ENCODE measurements at regions not wholly inside any gene's neighbourhood (a gene's known extent, or its start where the extent isn't known, plus 50 kb on each side); places are given as distances from the start of the nearest gene placed in this dataset.

DNA sequence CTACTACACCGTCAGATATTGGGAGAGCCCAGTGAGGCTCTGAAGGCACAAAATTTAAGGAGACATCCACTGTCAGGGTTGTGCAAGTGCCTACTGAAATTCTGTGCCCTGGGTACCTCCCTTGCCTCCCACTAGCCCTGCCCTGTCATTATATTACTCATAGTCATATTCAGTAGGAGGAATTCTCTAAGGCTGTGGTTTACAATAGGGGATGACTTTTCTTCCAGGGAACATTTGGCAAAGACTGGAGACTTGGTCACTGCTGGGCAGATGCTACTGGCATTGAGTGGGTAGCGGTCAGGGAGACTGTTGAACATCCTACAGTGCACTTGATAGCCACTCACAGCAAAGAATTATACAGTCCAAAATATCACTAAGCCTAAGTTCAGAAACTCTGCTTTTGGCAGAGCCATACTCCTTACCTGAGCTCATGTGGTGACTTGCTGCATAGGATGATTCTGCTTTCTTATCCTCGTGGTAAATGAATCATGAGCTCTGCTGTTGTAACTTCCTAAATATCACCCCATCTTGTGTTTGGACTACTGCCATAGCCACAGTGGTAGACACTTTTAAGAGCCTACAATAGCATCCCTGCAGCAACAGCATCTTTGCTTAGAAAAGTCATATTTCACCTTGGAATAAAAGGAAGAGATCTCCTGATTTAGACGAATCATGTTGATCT, 563.4 kb upstream of the PLXNA2 start:
- no peak for DNase-seq

GRCh38 chr1:208808301-208808700, 564.1 kb upstream of the PLXNA2 start:
- DNase-seq: no peak

DNA sequence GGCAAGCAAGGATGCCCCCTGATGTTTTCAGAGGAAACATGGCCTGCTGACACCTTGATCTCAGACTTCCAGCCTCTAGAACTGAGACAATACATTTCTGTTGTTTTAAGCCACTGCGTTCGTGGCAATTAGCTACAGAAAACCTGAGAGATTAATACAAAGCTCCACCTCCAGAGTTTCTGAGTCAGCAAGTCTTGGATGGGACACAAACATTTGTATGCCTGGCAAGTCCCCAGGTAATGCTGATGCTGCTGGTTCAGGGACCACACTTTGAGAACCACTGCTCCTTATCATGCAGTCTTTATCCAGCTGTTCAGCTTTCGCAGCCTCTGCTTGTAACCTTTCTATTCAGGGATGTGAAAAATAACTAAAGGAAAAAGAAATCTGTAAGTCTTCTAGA, 565.7 kb upstream of the PLXNA2 start:
- no peak for DNase-seq

GRCh38 chr1:208818770-208819445, 574.7 kb upstream of the PLXNA2 start:
- no peak for DNase-seq

- DNase-seq: peak; percentile 15
Observed at GRCh38 chr1:208820580-208821212, 576.5 kb upstream of the PLXNA2 start.

- no peak for DNase-seq
Observed at GRCh38 chr1:208821939-208822338, 577.8 kb upstream of the PLXNA2 start.

DNA sequence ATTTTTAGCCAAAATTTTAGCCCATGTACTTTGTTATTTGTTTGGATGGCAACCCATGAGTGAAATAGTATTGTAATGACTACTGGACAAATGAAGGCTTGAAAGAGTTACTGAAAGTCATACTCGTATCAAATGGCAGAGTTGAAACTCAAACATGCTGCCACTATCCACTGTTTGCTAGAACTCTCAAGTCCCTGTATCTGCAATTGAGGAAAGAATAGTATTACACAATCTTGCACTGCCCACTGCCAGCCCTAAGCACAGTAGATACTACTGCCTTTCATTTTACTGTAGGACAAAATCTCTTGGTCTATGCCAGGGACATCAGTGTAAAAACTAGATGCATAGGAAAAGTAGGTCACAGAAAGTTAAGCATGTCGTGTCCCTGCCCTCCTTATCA, 581.1 kb upstream of the PLXNA2 start:
- no peak for DNase-seq

- no peak for DNase-seq
Observed at GRCh38 chr1:208829595-208829994, 585.4 kb upstream of the PLXNA2 start.

GRCh38 chr1:208834381-208835096, 590.4 kb upstream of the PLXNA2 start:
- peak; percentile 99 for DNase-seq

DNA sequence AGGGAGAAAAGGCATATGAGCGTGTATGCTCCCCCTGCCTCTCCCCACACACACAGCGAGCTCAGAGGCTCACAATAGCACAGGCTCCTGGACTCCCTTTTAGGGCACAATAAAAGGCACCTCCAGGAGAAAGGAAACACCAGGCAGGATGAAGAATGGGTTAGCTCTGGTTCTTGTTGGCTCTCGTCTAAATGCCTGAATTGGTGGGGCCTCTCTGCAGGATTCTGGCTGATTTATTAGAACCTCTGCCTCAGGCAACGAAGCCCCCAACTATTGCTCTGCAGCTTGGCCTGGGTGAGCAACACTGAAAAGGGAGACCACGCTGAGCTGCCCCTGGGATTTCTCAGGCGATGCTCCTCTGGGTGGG, 590.9 kb upstream of the PLXNA2 start:
- peak; percentile 99 for DNase-seq

GRCh38 chr1:208835781-208836180, 591.6 kb upstream of the PLXNA2 start:
- DNase-seq: peak; percentile 52

DNA sequence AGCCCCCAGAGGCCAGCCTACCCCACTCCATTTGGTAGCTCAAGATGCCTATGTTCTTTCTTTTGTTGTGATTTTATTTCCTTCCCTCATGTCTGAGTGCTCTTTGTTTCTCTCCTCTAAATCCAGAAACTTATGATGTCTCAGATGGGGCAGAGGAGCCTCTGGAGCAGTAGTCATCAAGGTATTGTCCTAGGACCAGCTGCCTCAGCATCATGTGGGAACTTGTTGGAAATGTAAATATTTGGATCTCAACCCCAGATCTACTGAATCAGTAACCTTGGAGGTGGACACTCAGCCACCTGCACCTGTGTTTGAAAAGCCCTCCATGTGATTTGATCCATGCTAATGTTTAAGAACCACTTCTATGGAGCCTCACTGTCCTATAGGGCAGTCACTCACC, 593.1 kb upstream of the PLXNA2 start:
- peak; percentile 90 for DNase-seq

DNA sequence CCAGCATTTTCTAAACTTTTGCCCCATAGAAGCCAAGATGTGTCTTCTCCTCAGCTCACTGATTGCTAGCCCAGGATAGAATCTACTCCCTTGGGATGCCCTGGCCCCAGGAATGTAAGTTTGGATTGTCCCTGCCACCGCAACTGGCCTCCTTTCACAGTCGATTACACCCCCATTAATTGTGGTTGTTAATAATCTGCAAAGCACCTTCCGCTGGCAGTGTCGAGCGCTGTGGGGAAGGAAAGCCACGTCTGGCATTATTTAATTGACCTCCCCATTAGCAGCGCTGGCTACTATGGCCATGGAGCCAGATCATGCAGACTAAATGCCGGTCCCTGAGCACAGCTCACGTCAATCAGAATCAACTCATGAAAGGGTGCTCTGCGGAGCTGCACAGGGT, 597.3 kb upstream of the PLXNA2 start:
- no peak for DNase-seq

GRCh38 chr1:208842451-208842850, 598.3 kb upstream of the PLXNA2 start:
- DNase-seq: no peak

GRCh38 chr1:208844158-208844557, 600.0 kb upstream of the PLXNA2 start:
- no peak for DNase-seq

DNA sequence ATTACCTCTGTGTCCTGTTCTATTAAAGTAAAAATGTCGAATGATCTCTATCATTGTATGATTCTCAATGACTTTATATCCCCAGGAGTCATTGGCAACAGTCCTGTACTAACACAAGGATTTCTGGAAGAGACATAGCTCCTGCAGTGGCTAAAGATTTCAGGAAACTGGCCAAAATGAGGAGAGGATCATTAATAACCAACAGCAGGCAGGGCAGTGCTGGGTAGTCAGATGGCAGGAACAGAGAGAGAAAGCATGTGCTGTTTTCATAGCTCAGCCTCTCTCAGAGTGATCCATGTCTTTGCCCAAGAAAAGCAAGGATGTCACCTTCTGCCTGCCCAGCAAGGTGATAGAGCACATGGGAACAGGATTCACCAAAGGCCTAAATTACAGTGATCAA, 604.7 kb upstream of the PLXNA2 start:
- no peak for DNase-seq

DNA sequence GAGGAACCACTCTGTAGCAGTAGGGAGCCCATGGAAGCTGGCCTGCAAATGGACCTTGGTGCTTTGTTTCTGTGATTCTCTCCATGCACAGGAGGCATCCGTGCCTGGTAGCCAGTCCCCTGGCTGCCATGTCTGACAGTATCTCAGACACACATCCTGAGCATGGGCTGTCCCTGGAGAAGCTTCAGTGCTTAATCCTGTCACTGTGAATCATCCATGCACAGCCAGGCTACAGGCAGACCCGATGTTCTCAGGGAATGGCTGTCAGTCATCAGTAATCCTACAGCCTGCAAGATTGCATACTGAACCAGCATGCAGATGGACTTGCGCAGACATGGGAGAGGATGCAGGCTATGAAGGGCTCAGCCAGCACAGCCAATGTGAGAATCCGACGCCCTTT, 606.3 kb upstream of the PLXNA2 start:
- DNase-seq: no peak

GRCh38 chr1:208851366-208851765, 607.2 kb upstream of the PLXNA2 start:
- DNase-seq: no peak

GRCh38 chr1:208852911-208853310, 608.7 kb upstream of the PLXNA2 start:
- DNase-seq: no peak

DNA sequence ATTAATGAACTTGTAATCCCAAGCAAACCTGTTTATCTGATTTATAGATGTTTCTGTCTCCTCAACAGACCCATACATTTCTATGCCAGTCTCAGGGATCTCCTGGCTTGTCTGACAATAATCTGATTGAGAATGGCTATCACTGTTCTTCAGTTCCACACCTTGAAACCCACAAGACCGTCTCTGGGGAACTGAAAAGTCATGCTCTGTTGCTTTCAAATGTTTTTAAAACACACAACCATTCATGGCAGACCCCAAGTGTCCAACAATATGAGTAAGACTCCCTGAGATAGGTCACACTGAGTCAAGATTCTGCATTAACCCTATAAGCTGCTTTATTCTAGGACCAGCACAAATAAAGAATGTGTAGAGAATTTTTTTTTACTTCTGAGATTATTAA, 611.2 kb upstream of the PLXNA2 start:
- DNase-seq: no peak

- DNase-seq: no peak
Observed at GRCh38 chr1:208857465-208857864, 613.3 kb upstream of the PLXNA2 start.

GRCh38 chr1:208858738-208859137, 614.6 kb upstream of the PLXNA2 start:
- DNase-seq: no peak

GRCh38 chr1:208864366-208864965, 620.3 kb upstream of the PLXNA2 start:
- no peak for DNase-seq
